SK-N-SH (cell line): ENCODE measurements at regions not wholly inside any gene's neighbourhood (a gene's known extent, or its start where the extent isn't known, plus 50 kb on each side); places are given as distances from the start of the nearest gene placed in this dataset.

ENCODE experiments used
- CTCF ChIA-PET: fragments of 300-600, 350-600 bp; formaldehyde crosslinking; extraction: SDS; loops from one replicate; lab custom pipeline; 2021; lab: Yijun Ruan, JAX
- POLR2A ChIA-PET: fragments of 350-600 bp; sonication (Branson Sonifier 250); formaldehyde crosslinking; extraction: SDS; loops from one replicate; lab custom pipeline; 2020; ENCODE audit warnings: antibody characterized with exemption, inconsistent platforms; lab: Yijun Ruan, JAX
- DNase-seq: peaks from one replicate; pipeline ENCODE4 v3.0.0; 2012
- H2AFZ ChIP-seq: fragments of 200-600 bp; sonication (generic); 2 replicates; pipeline ENCODE4 v1.8.1; 2016; ENCODE audit warnings: antibody characterized with exemption, mild to moderate bottlenecking, low read depth
- H3F3A ChIP-seq: fragments of 200-600 bp; sonication (generic); replicated peaks from 2 replicates; pipeline ENCODE3; 2016; ENCODE audit warnings: antibody characterized with exemption, mild to moderate bottlenecking; ENCODE audit not compliant: insufficient read depth
- H3K27ac ChIP-seq, 2 experiments: fragments of 200-500 bp in 1 of 2; fragments of 200-600 bp in 1 of 2; sonication (Bioruptor generic) in 1 of 2; sonication (generic), shearing (Covaris generic) in 1 of 2; 2 replicates each; pipeline versions ENCODE4 v1.5.1 to v1.6.1; 2014 to 2016; ENCODE audit warnings: low read depth in 2 of 2, inconsistent platforms in 1 of 2, low read length in 1 of 2, mild to moderate bottlenecking in 1 of 2, mixed read lengths in 1 of 2
- H3K27me3 ChIP-seq: fragments of 200-600 bp; sonication (generic), shearing (Covaris generic); 2 replicates; pipeline ENCODE4 v1.6.1; 2016; ENCODE audit warnings: mixed run types; ENCODE audit not compliant: insufficient read depth
- H3K36me3 ChIP-seq, 2 experiments: fragments of 200-500 bp in 1 of 2; fragments of 200-600 bp in 1 of 2; sonication (Bioruptor generic) in 1 of 2; sonication (generic) in 1 of 2; replicated peaks in 1 of 2; 2 replicates each; pipeline versions ENCODE3 to v1.5.1; 2014 to 2016; ENCODE audit warnings: low read length in 1 of 2, mild to moderate bottlenecking in 1 of 2; ENCODE audit not compliant: insufficient read depth in 2 of 2, control insufficient read depth in 1 of 2
- H3K4me1 ChIP-seq, 2 experiments: fragments of 200-500 bp in 1 of 2; fragments of 200-600 bp in 1 of 2; sonication (Bioruptor generic) in 1 of 2; sonication (generic), shearing (Covaris generic) in 1 of 2; 2 replicates each; pipeline versions ENCODE4 v1.5.1 to v1.6.1; 2014 to 2016; ENCODE audit warnings: low read depth in 1 of 2, low read length in 1 of 2, mixed run types in 1 of 2; ENCODE audit not compliant: insufficient read depth in 2 of 2, control insufficient read depth in 1 of 2
- H3K4me2 ChIP-seq: fragments of 200-600 bp; sonication (generic), shearing (Covaris generic); 2 replicates; pipeline ENCODE4 v1.6.1; 2017; ENCODE audit warnings: mixed run types
- H3K4me3 ChIP-seq, 2 experiments: fragments of 200-500 bp in 1 of 2; fragments of 200-600 bp in 1 of 2; sonication (Bioruptor generic) in 1 of 2; sonication (generic), shearing (Covaris generic) in 1 of 2; 2 replicates each; pipeline versions ENCODE4 v1.5.1 to v1.8.1; 2014 to 2016; ENCODE audit warnings: low read depth in 2 of 2, inconsistent platforms in 1 of 2, low read length in 1 of 2, mild to moderate bottlenecking in 1 of 2, mixed read lengths in 1 of 2, moderate library complexity in 1 of 2
- H3K79me2 ChIP-seq: fragments of 200-600 bp; sonication (generic); 2 replicates; pipeline ENCODE4 v1.8.1; 2017; ENCODE audit warnings: mild to moderate bottlenecking; ENCODE audit not compliant: insufficient read depth
- H3K9ac ChIP-seq: fragments of 200-600 bp; sonication (generic); 2 replicates; pipeline ENCODE4 v1.6.1; 2017; ENCODE audit warnings: mixed run types
- H3K9me2 ChIP-seq: fragments of 200-600 bp; sonication (generic); 2 replicates; pipeline ENCODE4 v1.6.1; 2017; ENCODE audit warnings: mixed run types
- H3K9me3 ChIP-seq: fragments of 200-600 bp; sonication (generic); 2 replicates; pipeline ENCODE4 v1.6.1; 2017; ENCODE audit warnings: mixed run types, mild to moderate bottlenecking, moderate library complexity
- H4K20me1 ChIP-seq: fragments of 200-600 bp; sonication (generic); 2 replicates; pipeline ENCODE4 v1.6.1; 2017; ENCODE audit warnings: mild to moderate bottlenecking, mixed run types; ENCODE audit not compliant: insufficient read depth
- CHD2 ChIP-seq: fragments of 150-350 bp; IDR thresholded peaks from 2 replicates; pipeline ENCODE4 v1.6.1; 2018; ENCODE audit warnings: low read length; ENCODE audit not compliant: partially characterized antibody
- FOXJ3 ChIP-seq: sonication (generic); formaldehyde crosslinking; IDR thresholded peaks from 2 replicates; pipeline ENCODE4 v1.5.1; 2020; ENCODE audit warnings: mild to moderate bottlenecking, missing genetic modification reagents
- GABPA ChIP-seq: IDR thresholded peaks from 2 replicates; pipeline ENCODE4 v1.4.0; 2012; ENCODE audit warnings: low read depth, mild to moderate bottlenecking
- MEF2A ChIP-seq: IDR thresholded peaks from 2 replicates; pipeline ENCODE4 v1.4.0; 2012; ENCODE audit warnings: low read depth, borderline replicate concordance
- NFIC ChIP-seq: IDR thresholded peaks from 2 replicates; pipeline ENCODE4 v1.4.0; 2012; ENCODE audit warnings: borderline replicate concordance
- NRF1 ChIP-seq: IDR thresholded peaks from 2 replicates; pipeline ENCODE4 v1.6.1; 2012; ENCODE audit warnings: low read depth, mild to moderate bottlenecking, low read length
- RAD21 ChIP-seq: IDR thresholded peaks from 2 replicates; pipeline ENCODE4 v1.6.1; 2012; ENCODE audit warnings: mild to moderate bottlenecking, low read length
- RFX5 ChIP-seq: IDR thresholded peaks from 2 replicates; pipeline ENCODE4 v1.6.1; 2012; ENCODE audit warnings: mild to moderate bottlenecking, improper control_type of control experiment, low read length
- SIN3A ChIP-seq: IDR thresholded peaks from 2 replicates; pipeline ENCODE4 v1.6.1; 2012; ENCODE audit warnings: low read depth, mild to moderate bottlenecking, low read length, moderate library complexity, borderline replicate concordance
- TAF1 ChIP-seq: IDR thresholded peaks from 2 replicates; pipeline ENCODE4 v1.6.1; 2012; ENCODE audit warnings: low read depth, mild to moderate bottlenecking, low read length, moderate library complexity, borderline replicate concordance
- TCF12 ChIP-seq: IDR thresholded peaks from 2 replicates; pipeline ENCODE4 v1.4.0; 2012
- TEAD4 ChIP-seq: IDR thresholded peaks from 2 replicates; pipeline ENCODE4 v1.4.0; 2012; ENCODE audit warnings: mild to moderate bottlenecking, borderline replicate concordance; ENCODE audit not compliant: insufficient read depth
- WGBS: methylation state at CpG from one replicate; pipeline ENCODE4 v1.1.6; 2017; ENCODE audit warnings: low lambda C conversion rate; 5-methylcytosine and 5-hydroxymethylcytosine counted together
- TF ChIP-seq, protein P1 (sequence below): IDR thresholded peaks from 2 replicates; pipeline ENCODE4; 2012
- TF ChIP-seq, protein P2 (sequence below): fragments of 200-600 bp; sonication (generic); IDR thresholded peaks from 2 replicates; pipeline ENCODE4 v1.6.1; 2017; ENCODE audit warnings: antibody characterized with exemption, mild to moderate bottlenecking, moderate library complexity

DNA sequence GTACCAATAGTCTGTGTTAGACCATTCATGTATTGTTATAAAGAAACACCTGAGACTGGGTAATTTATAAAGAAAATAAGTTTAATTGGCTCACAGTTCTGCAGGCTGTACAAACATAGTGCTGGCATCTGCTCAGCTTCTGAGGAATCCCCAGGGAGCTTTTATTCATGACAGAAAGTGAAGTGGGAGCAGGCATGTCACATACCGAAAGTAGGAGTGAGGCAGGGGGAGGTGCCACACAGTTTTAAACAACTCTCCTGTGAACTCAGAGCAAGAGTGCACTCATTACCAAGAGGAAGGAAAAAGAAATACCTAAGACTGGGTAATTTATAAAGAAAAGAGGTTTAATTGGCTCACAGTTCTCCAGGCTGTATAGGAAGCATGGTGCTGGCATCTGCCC, 591.2 kb downstream of the PPP4R3C start:
- WGBS, result 5% methylated on average over 1 of the region's 1 CpG
- no peaks in the 10 kb centered on the region for H3K79me2 ChIP-seq
- DNase-seq, result no peak
- CTCF ChIA-PET, result no interaction called here
- H2AFZ ChIP-seq, result no peak overlapping the region
- H3K9me3 ChIP-seq, result no peaks in the 10 kb centered on the region
- H3F3A ChIP-seq, result no peaks in the 10 kb centered on the region
- no peaks in the 10 kb centered on the region for H4K20me1 ChIP-seq
- no peaks in the 10 kb centered on the region for H3K9me2 ChIP-seq
- H3K4me2 ChIP-seq, result no peak overlapping the region
- H3K27ac ChIP-seq, result no peak overlapping the region
- H3K4me3 ChIP-seq, result no peak overlapping the region
- H3K36me3 ChIP-seq, result no peaks in the 10 kb centered on the region
- TF ChIP-seq NRF1 (no peak), FOXJ3 (no peak), TAF1 (no peak), RFX5 (no peak), TCF12 (no peak), TEAD4 (no peak), NFIC (no peak), GABPA (no peak), CHD2 (no peak), MEF2A (no peak)
- TF ChIP-seq, protein P1, sequence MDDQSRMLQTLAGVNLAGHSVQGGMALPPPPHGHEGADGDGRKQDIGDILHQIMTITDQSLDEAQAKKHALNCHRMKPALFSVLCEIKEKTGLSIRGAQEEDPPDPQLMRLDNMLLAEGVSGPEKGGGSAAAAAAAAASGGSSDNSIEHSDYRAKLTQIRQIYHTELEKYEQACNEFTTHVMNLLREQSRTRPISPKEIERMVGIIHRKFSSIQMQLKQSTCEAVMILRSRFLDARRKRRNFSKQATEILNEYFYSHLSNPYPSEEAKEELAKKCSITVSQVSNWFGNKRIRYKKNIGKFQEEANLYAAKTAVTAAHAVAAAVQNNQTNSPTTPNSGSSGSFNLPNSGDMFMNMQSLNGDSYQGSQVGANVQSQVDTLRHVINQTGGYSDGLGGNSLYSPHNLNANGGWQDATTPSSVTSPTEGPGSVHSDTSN, result no peak
- H3K4me1 ChIP-seq, result no peaks in the 10 kb centered on the region
- no peak overlapping the region for H3K9ac ChIP-seq
- no peaks in the 10 kb centered on the region for H3K27me3 ChIP-seq
- POLR2A ChIA-PET, result no interaction called here

DNA sequence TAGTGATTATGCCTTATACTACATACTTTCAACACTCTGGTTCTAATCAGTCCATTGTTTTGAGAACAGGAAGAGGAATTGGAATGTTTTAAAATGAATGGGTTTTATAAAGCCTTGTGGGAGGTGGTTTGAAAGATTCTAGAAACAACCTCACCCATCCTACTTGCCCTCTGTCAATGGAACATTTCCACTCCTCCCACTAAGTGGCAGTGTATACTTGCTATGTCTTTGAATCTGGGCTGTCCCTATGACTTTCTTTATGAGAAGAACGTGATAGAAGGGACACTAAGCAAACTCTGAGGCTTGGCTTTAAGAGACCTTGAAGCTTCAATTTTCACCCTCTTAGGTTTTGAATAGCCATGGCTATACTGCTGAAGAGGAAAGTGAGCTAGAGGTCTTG, 611.2 kb downstream of the PPP4R3C start:
- Histone ChIP-seq H3K27me3 (no peaks in the 10 kb centered on the region), H3K4me2 (no peak overlapping the region), H3K9ac (no peak overlapping the region), H3K9me2 (no peaks in the 10 kb centered on the region), H4K20me1 (no peaks in the 10 kb centered on the region), H3K9me3 (no peaks in the 10 kb centered on the region), H3K4me3 (no peak overlapping the region), H2AFZ (no peak overlapping the region), H3F3A (no peaks in the 10 kb centered on the region), H3K4me1 (no peaks in the 10 kb centered on the region), H3K79me2 (no peaks in the 10 kb centered on the region), H3K27ac (no peak overlapping the region), H3K36me3 (no peaks in the 10 kb centered on the region)
- WGBS, result 0% methylated on average over 1 of the region's 1 CpG
- no peak for DNase-seq
- TF ChIP-seq SIN3A (no peak), RAD21 (0 out of 2 replicates have a peak, but pooled peaks have one; percentile 8)
- TF ChIP-seq, protein P2, sequence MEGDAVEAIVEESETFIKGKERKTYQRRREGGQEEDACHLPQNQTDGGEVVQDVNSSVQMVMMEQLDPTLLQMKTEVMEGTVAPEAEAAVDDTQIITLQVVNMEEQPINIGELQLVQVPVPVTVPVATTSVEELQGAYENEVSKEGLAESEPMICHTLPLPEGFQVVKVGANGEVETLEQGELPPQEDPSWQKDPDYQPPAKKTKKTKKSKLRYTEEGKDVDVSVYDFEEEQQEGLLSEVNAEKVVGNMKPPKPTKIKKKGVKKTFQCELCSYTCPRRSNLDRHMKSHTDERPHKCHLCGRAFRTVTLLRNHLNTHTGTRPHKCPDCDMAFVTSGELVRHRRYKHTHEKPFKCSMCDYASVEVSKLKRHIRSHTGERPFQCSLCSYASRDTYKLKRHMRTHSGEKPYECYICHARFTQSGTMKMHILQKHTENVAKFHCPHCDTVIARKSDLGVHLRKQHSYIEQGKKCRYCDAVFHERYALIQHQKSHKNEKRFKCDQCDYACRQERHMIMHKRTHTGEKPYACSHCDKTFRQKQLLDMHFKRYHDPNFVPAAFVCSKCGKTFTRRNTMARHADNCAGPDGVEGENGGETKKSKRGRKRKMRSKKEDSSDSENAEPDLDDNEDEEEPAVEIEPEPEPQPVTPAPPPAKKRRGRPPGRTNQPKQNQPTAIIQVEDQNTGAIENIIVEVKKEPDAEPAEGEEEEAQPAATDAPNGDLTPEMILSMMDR, result peak; percentile 19; the same call in 1 of the 2 replicates
- ChIA-PET CTCF (no interaction called here), POLR2A (no interaction called here)
